ENCODE measurements at regions not wholly inside any gene's neighbourhood (a gene's known extent, or its start where the extent isn't known, plus 50 kb on each side); places are given as distances from the start of the nearest gene placed in this dataset.
A peak's percentile ranks its signal among the peaks of the same experiment; 100 is the strongest.

DNA sequence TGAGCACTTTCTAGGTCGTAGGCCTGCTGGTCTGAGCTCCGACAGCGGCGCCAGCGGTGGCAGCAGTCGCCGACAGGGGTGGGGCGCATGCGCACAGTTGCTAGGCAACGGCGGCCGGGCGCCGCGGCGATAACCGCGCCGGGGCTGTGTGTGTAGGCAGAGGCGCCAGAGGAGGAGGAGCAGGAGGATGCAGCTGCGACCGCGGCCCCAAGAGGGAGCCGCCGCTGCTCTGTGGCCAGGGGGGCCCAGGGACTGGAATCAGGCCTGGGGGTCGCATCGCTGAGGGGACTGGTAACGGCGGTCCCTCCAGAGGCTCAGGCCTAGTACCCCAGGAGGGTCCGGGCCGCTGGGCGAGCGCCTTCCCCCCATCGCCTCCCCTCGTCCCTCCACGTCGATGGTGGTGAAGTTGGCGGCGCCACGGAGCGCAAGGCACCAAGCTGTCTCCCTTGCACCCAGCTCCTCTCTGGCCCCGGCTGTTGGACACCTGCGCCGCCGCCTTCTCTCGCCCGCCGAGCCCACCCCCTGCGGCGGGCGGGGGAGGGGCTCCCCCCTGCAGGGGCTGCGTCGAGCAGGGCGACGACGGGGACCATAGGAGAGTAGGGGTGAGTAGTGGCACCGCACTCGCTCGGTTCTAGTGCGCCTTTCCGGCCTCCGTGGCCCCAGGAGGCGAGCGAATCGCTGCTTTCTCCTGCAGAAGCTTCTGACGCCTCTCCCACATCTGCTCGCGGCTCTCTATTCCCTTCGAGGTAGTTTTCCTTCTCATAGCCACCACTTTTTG, 58.6 kb upstream of the ZC4H2 start, which contains the start of gene ZC3H12B (continued):
- TF ChIP-seq FOS (IDR thresholded peaks at IDR 0.05; ENCODE audit: extremely low read depth, insufficient read length) (no peak), ZNF586 (CRISPR knock-in tag; conservative IDR thresholded peaks at IDR 0.05) (no peak), BCOR (IDR thresholded peaks at IDR 0.05) (no peak), ARHGAP35 (IDR thresholded peaks at IDR 0.05; ENCODE audit: partially characterized antibody) (no peak), SRSF9 (IDR thresholded peaks at IDR 0.05; ENCODE audit: borderline replicate concordance, low read depth, low read length) (no peak), RBM17 (IDR thresholded peaks at IDR 0.05; ENCODE audit: borderline replicate concordance, low read depth, low read length) (no peak), ZNF24 (IDR thresholded peaks at IDR 0.05) (no peak), CREM (IDR thresholded peaks at IDR 0.05; ENCODE audit: low read depth) (peak; percentile 63), CBFB (CRISPR knock-in tag; IDR thresholded peaks at IDR 0.05) (no peak), CCNT2 (IDR thresholded peaks at IDR 0.05; ENCODE audit: borderline replicate concordance, extremely low read depth, insufficient read length, low read depth, low read length) (peak; percentile 22), RFX1 (IDR thresholded peaks at IDR 0.05) (peak; percentile 98), ZNF445 (CRISPR knock-in tag; IDR thresholded peaks at IDR 0.05; ENCODE audit: low read depth) (no peak), MEIS2 (IDR thresholded peaks at IDR 0.05; ENCODE audit: partially characterized antibody) (peak; percentile 61), NR2C2 (CRISPR knock-in tag; IDR thresholded peaks at IDR 0.05) (no peak), NR2C2 (tag; IDR thresholded peaks at IDR 0.05) (no peak), POLR2A (conservative IDR thresholded peaks at IDR 0.05) (peak; percentile 33; the same call in 1 of the 2 replicates), RBFOX2 (IDR thresholded peaks at IDR 0.05; ENCODE audit: low read depth, low read length) (peak; percentile 79), SREBF1 (IDR thresholded peaks at IDR 0.05; ENCODE audit: borderline replicate concordance, low read depth, low read length) (no peak)
- TF ChIP-seq, protein P1, sequence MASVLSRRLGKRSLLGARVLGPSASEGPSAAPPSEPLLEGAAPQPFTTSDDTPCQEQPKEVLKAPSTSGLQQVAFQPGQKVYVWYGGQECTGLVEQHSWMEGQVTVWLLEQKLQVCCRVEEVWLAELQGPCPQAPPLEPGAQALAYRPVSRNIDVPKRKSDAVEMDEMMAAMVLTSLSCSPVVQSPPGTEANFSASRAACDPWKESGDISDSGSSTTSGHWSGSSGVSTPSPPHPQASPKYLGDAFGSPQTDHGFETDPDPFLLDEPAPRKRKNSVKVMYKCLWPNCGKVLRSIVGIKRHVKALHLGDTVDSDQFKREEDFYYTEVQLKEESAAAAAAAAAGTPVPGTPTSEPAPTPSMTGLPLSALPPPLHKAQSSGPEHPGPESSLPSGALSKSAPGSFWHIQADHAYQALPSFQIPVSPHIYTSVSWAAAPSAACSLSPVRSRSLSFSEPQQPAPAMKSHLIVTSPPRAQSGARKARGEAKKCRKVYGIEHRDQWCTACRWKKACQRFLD (CRISPR knock-in tag; IDR thresholded peaks at IDR 0.05) = no peak
- TF ChIP-seq, protein P2, sequence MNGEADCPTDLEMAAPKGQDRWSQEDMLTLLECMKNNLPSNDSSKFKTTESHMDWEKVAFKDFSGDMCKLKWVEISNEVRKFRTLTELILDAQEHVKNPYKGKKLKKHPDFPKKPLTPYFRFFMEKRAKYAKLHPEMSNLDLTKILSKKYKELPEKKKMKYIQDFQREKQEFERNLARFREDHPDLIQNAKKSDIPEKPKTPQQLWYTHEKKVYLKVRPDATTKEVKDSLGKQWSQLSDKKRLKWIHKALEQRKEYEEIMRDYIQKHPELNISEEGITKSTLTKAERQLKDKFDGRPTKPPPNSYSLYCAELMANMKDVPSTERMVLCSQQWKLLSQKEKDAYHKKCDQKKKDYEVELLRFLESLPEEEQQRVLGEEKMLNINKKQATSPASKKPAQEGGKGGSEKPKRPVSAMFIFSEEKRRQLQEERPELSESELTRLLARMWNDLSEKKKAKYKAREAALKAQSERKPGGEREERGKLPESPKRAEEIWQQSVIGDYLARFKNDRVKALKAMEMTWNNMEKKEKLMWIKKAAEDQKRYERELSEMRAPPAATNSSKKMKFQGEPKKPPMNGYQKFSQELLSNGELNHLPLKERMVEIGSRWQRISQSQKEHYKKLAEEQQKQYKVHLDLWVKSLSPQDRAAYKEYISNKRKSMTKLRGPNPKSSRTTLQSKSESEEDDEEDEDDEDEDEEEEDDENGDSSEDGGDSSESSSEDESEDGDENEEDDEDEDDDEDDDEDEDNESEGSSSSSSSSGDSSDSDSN (IDR thresholded peaks at IDR 0.05; ENCODE audit: borderline replicate concordance in 1 of 2, low read depth in 2 of 2, low read length in 2 of 2) = no peak
- TF ChIP-seq, protein P3, sequence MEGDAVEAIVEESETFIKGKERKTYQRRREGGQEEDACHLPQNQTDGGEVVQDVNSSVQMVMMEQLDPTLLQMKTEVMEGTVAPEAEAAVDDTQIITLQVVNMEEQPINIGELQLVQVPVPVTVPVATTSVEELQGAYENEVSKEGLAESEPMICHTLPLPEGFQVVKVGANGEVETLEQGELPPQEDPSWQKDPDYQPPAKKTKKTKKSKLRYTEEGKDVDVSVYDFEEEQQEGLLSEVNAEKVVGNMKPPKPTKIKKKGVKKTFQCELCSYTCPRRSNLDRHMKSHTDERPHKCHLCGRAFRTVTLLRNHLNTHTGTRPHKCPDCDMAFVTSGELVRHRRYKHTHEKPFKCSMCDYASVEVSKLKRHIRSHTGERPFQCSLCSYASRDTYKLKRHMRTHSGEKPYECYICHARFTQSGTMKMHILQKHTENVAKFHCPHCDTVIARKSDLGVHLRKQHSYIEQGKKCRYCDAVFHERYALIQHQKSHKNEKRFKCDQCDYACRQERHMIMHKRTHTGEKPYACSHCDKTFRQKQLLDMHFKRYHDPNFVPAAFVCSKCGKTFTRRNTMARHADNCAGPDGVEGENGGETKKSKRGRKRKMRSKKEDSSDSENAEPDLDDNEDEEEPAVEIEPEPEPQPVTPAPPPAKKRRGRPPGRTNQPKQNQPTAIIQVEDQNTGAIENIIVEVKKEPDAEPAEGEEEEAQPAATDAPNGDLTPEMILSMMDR (IDR thresholded peaks at IDR 0.05 in 2 of 3, conservative IDR thresholded peaks at IDR 0.05 in 1 of 3; ENCODE audit: insufficient read depth in 2 of 3, low read depth in 1 of 3, low read length in 3 of 3) = peak; percentile 40 to 63 (median 60)

Data from K562 (cell line).